Middle frontal gyrus (tissue), 1 donor: ENCODE measurements at regions not wholly inside any gene's neighbourhood (a gene's known extent, or its start where the extent isn't known, plus 50 kb on each side); places are given as distances from the start of the nearest gene placed in this dataset.
"Not testable (repeated sequence)": the region's sequence is repeated elsewhere in the genome, so short reads cannot be mapped to it uniquely, and the experiment has no call there.

Experiments used
- DNase-seq: peaks from one replicate; pipeline ENCODE4 v3.0.0-alpha.2; 2015; ENCODE audit warnings: low spot score; ENCODE audit errors: extremely low spot score

DNA sequence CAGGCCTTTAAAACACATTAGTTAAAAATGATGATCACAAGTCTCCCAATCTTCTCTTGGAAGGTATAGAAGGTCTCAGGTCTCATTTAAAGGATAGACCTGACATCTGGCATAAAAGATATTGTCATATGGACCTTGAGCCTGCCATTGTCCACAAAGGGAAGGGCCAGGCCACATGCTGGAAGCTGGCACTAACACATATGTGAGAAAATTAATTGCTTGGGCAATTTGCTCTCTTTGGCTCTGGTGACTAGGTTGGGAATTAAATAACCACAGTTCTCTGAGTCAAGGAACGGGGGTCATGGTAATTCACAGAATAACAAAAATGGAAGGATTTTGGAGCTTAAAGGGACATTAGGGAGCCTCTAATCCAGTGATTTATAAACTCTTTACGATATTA lies 727.3 kb downstream of the BCL11A start:
- DNase-seq = no peak

DNA sequence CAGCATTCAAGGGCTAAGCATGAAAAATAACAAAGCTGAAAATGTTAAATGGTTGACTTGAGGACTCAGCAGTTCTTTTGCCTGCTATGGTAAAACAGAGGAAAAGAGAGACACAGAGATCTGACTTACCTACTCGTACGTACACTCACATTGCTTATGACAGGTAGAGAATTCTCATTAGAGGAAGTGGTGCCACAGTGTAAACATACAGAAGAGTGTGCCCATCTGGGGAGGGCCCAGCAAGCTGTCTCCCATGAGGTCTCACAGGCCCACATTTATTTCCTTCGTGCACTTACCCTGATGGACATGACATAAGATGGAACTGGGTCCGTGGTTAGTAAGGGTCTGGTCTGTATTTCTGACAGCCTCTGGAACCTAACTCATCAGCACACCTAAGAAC lies 729.1 kb downstream of the BCL11A start:
- no peak for DNase-seq

DNA sequence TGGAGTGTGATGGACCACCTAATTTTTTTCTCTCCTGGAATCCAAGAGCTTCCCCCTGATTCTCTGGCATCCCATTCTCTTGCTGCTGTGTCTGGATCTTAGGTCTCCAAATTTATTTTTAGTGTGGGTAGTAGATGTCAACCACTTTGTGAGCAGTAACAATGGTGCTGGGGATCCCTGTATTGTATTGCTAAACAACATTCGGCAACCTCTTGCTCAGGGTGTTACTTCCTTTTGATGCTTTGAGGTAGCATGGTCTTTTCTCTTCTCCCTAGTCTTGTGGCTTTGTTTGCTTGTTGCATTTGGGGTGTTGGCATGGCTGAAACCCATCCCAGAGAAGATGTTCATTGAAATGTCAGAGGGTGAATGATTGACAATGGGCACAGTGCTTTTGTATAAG lies 737.4 kb downstream of the BCL11A start:
- no peak for DNase-seq

DNA sequence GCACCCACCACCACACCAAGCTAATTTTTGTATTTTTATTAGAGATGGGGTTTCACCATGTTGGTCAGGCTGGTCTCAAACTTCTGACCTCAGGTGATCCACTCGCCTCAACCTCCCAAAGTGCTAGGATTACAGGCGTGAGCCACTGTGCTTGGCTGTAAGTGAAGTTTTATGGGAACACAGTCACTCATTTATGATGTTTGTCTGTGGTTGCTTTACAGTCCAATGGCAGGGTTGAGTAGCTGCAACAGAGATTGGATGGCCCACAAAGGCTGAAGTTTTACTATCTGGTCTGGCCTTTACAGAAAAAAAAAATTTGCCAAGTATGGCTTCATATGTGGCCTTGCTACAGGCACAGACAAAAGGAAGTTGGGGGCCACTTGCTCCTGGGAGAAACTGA lies 743.2 kb downstream of the BCL11A start:
- DNase-seq = not testable (repeated sequence)

DNA sequence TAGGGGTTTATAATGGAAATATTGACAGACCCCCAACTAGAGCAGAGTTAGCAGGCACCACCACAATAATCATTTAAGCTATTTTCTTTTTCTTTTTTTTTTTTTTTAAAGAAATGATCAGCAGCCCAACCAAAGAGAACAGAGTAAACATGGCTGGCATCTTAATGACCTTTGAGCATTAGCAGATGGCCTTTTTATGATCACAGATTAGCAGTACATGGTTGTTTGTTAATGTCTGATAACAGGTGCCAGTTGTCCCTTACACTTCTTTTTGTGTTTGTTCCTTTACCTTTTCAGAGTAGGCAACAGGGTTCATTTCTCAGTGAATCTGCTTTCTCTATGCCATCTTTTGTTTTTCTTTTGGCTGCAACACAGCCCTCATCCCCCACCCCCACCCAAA lies 747.0 kb downstream of the BCL11A start:
- no peak for DNase-seq

DNA sequence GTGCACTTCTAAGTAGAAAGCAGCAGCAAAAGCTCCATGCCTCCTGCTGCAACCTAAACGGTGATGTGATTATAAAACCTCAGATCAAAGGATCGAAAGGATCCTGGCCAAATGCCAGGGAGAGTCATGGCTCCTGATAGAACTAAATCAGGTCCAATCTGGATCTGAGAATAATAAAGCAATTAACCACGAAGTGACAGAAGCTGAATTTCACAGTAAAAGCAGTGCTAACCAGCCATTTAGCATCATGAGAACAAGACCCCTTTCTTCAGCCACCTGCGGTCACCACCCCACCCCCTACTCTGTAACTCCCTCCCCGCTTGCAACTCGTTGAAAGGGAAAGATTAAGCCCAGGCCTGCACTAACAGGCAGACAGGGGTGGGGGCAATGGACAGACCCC lies 748.7 kb downstream of the BCL11A start:
- DNase-seq = no peak

DNA sequence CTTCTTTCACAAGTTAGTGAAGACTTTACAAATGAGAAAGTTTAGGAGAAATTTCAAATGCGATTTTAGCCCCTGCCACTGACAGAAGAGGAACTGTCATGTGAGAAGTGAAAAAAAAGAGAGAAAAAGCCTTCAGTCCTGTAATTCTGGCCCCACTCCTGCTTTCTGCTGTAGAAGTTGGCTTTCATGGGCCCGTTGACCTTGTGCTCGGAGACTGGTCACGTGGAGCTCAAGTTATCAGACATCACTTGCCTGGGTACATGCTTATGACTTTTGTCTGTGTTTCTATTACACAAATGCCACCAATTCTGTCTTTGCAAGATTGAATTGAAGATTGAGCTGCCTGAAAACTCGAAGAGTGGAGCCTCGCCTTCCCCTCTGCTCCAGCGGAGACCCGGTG lies 749.9 kb downstream of the BCL11A start:
- no peak for DNase-seq

DNA sequence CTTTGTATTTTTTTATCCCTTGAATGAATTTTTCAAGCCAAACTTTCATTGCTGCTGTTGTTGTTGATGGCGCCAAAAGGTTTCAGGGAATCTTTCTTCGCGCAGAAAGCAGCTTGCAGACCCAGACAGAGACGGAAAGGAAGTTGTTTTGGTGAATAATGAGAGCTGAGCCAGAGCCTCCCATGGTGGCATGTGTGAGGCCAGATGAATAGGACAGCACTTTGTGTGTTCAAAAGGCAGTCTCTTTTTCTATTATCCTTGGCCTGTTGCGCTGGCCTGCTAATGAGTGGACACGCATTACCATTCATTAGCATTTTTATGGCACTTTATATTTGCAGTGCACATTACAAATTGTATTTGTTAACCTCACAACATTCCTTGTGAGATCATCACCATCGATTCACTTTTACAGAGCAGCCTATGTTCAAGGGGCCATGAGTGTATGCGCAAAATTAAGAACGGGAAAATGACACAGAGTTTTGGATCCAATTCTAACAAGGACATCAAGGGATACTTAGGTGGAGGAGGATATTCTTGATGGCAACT lies 754.7 kb downstream of the BCL11A start:
- no peak for DNase-seq

DNA sequence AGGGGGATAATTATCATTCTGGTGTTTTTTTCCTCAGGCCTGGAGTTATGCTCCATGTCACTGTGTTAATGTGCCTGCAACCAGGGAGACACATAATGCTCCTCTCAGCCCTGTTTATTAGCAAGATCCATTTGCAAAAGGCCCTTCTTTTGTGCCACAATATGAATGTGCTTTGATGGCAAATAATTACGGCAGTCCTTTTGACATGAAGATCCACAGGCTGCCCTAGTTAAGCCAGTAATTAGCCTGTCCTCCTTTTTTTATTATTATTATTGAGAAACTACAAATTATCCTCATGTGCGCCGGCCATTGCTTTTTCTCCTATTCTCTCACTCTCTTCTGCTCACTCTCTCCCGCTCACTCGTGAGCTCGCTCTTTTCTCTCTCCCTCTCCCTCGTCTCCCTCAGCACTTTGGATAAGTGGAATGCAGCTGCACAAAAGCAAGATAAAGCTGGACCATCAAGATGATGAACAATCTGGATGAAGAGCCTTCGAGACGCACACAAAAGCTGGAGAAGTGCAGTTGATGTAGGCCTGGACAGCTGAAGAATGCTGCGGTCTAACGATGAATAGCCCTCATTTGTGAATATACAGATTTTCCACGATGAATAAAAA lies 762.3 kb downstream of the BCL11A start:
- DNase-seq = no peak

DNA sequence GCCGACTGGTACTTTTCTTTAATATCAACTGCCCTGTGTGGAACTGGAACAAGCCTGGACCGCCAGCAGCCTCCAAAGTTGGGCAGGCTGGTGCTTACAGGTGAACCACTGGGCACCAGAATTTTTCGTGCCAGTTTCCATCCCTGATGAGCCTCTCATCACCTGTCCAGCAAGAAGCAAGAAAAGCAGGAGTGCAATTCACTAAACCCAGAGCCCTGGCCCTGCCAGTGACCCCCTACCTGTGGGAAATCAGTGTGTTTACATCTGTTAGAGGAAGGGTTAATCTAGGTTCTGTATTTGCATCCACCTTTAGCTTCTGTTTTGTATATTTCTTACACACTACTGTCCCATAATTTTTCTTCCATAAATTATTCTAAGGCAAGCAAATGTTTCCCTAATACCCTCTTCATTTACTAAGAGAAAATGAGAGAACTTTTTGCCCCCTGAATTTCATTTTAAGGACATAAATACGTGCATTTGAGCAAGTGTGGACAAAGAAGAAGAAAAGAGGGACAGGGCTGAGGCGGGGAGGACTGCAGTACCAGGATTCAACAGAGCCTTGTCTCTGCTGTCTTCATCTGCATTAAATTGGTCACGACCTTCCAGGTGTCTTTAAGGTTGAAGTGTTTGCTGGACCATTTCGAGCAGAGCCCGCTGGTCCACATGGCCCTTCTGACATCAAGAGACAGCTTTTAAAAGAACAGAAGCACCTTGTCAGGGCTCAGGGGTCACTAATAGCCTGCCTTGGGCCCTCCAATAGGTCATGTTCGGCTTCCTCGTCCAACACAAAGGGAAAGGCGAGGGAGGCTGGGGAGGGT lies 763.1 kb downstream of the BCL11A start:
- no peak for DNase-seq

DNA sequence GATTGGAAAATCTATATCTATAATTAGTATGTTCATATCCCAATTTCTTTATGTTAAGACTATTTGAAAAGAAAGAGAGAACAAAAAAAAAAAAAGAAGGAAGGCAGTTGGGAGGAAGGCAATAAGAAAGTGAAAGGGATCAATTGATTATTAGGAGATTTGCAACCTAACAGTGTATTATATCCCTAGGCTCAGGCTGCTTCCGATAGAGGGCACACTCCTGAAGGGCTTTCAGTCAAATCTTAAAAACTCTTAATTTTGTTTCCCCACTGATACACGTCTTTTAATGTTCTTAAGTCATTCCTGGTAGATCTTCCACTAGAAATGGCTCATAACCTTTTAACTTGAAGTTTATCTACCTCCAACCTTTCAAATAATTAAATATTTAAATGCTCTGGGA lies 763.9 kb downstream of the BCL11A start:
- DNase-seq = no peak

DNA sequence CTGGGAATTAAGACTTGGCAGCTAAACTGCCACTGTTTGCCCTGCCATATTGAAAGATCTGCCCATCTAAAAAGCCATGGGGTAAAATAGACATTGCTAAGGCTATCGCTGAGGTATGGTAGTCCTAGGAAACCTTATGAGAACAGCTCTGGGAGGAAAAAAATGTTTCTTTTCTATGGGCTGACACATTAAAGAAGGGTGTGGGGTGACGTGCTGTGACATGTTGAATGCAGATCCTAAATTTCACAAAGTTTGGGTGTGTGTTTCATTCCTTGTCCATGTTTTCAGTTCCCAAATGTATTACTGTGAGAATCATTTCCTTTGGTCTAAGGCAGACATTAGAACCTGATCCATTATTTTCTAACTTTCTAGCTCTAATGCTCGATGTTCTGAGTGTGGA lies 766.4 kb downstream of the BCL11A start:
- no peak for DNase-seq

DNA sequence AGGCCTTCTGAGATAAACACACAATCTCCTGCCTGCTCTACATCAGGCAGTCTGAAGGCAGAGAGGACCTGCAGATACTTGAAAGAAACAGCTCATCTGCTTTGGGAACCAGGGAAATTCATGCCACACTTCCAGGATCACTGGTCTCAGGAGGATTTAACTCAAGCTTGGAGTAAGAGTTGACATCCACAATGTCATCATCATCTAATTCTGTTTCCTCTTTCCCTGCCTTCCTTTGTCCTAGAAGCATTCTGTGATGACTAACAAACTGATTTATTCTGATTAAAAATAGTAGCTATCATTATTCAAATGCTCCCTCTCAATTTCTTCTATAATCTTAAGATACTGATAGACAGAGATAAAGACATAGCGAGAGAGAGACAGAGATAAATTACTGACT lies 766.8 kb downstream of the BCL11A start:
- no peak for DNase-seq

DNA sequence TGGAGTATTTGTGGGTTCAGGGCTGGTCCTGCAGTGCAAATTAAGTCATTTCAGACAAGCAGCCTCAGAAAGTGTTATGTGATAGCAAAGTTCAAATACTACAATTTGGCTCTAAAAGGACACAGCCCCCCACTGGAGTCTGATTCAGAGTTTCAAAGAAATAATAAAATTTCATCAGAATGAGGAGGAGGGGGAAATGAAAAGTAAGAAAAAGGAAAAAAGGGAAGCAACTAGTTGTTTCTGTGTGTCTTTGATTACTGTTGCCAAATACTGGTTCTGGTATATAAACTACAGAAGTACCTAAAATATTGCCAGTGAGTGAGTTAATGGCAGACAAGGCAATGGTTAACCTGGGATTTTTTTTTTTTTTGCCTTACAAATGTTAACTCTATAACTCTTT lies 773.9 kb downstream of the BCL11A start:
- no peak for DNase-seq

DNA sequence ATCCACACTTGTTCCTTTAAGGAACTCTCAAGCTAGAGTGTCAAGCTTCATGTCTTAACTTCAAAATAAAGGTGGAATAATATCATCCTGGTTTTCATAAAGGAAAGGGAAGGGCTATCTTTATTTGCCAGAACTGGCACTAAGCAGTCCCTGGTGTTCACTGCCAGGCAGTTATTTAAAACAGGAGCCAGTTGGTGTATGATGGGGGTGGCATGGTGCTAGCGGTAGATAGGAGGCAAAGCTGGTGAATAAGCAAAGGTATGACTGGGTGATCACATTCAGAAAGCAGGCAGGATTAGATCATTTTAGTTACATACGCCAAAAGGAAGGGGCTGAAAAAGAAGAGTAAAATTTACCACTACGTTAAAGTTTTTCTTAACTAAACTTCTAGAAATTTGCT lies 776.3 kb downstream of the BCL11A start:
- no peak for DNase-seq

DNA sequence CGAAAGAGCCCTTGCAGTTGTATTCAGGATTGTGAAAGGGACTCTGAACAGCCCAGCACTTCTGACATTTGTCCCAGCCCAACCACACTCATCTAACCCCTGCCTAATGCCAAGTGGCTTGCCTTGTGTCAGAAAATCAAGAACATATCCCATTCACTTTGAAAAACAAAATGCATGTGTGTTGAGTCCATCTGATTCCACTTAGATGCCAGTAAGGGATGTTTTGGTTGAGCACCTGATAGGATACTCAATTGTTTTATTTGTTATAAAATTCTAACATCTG lies 776.8 kb downstream of the BCL11A start:
- DNase-seq = no peak

DNA sequence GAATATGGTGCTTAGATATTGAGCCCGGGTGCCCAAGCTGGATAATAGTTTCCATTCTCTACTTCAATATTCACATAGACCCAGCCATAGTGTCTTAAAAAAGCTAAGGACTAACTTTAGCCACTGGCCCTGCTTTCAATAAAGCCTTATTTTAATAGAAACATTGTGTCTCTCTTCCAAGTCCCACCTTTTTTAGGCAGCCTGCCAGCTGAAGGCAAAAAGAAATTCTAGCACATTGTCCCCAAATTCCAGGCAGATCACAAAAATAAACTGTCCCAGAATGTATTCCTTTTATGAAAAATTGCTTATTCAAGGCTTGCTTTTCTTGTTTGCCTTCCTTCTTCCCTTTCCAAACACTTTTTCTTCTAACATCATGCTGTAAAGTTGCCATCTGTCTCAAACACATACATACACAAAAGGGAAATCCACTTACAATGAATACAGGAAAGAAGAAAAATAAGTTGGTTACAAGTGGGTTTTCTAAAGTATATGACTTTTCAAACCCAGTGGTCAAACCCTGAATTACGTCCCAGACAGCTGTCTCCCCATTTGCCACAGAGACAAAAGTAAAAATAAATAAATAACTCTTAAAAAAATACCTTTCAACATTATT lies 778.5 kb downstream of the BCL11A start:
- peak; percentile 14 for DNase-seq

DNA sequence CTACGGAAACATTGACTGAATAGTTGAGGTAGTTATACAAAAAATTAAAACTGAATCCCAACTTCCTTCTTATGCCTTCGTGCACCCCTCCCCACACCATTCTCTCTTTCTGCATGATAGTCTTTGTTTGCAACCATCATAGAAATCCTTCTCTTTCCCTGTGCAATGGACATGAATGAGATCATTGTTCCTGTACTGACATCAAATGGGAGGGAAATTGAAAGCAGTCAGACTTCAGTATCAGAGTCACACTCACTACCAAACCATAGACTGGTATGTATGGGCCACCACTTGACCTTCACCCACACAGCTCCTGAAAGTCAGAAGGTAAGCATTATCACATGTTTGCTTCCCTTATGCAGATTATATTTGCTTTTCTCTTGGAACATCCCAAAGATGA lies 782.8 kb downstream of the BCL11A start:
- DNase-seq = no peak

DNA sequence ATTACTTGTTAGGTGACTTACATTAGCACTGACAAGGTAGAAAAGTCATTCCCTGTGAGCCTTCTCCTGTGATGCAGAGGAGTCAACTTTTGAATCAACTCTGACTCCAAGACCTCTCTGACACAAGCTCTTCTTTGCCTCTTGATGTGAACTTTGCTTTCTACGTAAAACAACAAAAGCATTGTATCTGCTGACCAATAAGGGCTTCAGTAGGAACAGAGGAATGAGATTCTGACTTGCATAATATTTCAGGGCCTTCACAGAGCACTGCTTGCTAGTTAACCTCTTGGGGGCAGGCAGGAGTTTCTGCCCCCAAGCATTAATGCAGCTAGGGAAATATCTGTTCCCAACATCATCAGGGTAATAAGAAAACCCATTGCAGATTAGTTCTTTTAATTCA lies 791.5 kb downstream of the BCL11A start:
- DNase-seq = no peak

DNA sequence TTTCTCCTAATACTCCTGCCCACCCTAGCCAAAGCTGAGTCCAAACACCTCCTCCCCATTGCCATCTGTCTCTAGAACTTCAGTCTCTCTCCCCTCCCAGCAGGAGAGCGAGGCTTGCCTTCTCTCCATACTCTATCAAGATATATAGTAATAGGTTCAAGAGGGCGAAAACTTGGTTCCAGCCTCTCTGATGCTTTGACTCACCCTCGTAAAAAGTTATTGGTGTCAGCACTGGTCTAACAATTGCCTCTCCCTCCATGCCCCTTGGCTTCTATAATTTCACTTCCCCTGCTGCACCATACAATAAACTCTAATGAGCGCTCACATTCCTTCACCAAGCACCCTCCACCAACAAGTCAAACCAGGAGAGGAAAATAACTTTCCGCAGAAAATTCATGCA lies 797.3 kb downstream of the BCL11A start:
- DNase-seq = no peak

DNA sequence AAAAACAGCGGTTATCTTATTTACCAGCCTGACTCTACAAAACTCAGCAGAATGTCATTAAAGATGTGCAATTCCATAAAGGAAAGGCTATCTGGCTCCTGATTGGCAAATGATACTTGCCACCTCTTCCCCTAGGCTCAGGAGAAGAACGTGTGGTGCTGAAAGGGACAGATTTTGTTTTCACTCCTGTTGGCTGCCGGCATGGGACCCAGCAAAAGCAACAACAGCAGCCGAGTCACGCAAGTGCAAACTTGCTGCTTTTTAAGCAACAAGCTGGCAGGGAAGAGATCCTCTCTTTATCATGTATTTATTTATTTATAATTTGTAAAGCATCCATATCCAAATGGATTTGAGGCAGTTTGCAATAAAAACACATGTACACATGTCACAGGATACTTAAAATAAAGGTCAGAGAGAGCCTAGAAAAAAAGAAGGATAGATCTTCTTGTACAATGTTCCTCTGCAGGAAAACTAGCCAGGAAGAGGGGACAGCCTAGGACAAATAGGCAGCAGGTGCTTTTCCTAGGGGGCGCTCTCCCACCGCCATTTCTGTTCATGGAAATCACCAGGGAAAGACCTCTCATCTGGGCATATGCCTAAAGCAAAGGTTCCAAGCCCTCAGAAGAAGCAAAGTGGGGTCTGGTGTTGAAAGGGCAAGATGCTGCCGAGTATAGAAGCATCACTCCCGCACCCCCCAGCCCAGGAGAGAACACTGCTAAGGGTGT lies 799.3 kb downstream of the BCL11A start:
- no peak for DNase-seq

DNA sequence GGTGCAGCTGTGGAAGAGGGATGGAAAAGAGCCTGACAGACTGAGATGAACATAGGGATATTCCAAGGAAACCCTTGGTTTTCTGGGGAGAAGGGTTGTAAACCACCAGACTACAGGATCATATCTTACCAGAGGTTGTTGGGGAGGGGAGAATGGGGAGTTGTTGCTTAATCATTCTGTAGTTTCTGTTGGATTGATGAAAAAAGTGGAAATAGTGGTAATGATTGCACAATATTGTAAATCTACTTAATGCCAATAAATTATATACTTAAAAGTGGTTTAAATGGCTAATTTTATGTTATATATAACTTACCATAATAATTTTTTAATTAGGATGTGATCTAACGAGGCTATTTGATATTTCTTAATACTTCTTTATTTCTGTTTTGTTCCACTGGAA lies 800.9 kb downstream of the BCL11A start:
- no peak for DNase-seq
